Tibial artery (tissue), 4 donors: ENCODE measurements at regions not wholly inside any gene's neighbourhood (a gene's known extent, or its start where the extent isn't known, plus 50 kb on each side); places are given as distances from the start of the nearest gene placed in this dataset.

Experiments
- DNase-seq, 2 donors: peaks; one replicate each; pipeline ENCODE4 v3.0.0-alpha.2; 2019
- H3K27ac ChIP-seq, 2 donors: fragments of 200-600 bp; sonication (generic) in 1 of 2; 1 replicate in 1 of 2; 2 replicates in 1 of 2; pipeline ENCODE4 v1.5.1; 2018 to 2019; ENCODE audit warnings: mild to moderate bottlenecking in 1 of 2
- H3K27me3 ChIP-seq, 2 donors: fragments of 200-600 bp; sonication (generic) in 1 of 2; one replicate each; pipeline versions ENCODE4 v1.5.1 to v1.6.0; 2016 to 2019
- H3K36me3 ChIP-seq, 3 donors: fragments of 200-600 bp; sonication (generic) in 2 of 3; one replicate each; pipeline ENCODE4 v1.5.1; 2016 to 2019; ENCODE audit warnings: mild to moderate bottlenecking in 2 of 3
- H3K4me1 ChIP-seq, 4 donors: fragments of 200-600 bp; sonication (generic) in 2 of 4; 1 replicate in 3 of 4; 2 replicates in 1 of 4; pipeline ENCODE4 v1.5.1; 2016 to 2019
- H3K4me3 ChIP-seq, 2 donors: fragments of 200-600 bp; sonication (generic) in 1 of 2; 1 replicate in 1 of 2; 2 replicates in 1 of 2; pipeline ENCODE4 v1.5.1; 2018 to 2019; ENCODE audit warnings: mild to moderate bottlenecking in 2 of 2
- H3K9me3 ChIP-seq, 3 donors: fragments of 200-600 bp; sonication (generic) in 1 of 3; one replicate each; pipeline ENCODE4 v1.5.1; 2016 to 2019
- intact Hi-C: fragments of 100-400 bp; cut with DNase I; formaldehyde crosslinking; loops from one replicate; pipeline ENCODE4 v1.15.0; 2023; ENCODE audit warnings: low total_unique reads
- TF ChIP-seq, protein P1 (sequence below), 2 experiments: fragments of 200-600 bp in 1 of 2; fragments of 450-650 bp in 1 of 2; IDR thresholded peaks; one replicate each; pipeline ENCODE4 v1.5.1; 2017 to 2019; ENCODE audit warnings: antibody characterized with exemption in 2 of 2, mild to moderate bottlenecking in 1 of 2, moderate library complexity in 1 of 2

DNA sequence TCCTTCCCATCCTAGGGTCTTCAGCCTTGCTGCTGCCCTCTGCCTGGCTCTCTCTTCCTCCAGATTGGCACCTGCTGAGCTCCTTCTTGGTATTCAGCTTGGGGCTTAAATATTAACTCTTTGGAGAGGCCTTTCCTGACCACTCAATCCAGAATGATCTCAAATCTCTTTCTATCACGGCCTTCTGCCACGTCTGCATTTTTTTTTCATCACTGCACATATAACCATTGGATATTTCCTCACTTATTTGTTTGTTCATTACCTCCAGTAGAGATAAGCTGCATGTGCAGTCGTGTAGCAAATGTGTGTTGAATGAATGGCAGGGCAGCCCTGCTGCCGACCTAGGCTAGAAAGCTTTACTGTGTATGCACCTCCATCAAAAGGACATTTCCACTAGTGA, 51.6 kb upstream of the MPP7 start:
- Histone ChIP-seq H3K36me3 (no peaks in the 10 kb centered on the region), H3K27ac (no peak overlapping the region), H3K4me1 (no peaks in the 10 kb centered on the region), H3K4me3 (no peak overlapping the region), H3K9me3 (no peaks in the 10 kb centered on the region), H3K27me3 (no peaks in the 10 kb centered on the region)
- TF ChIP-seq, protein P1, sequence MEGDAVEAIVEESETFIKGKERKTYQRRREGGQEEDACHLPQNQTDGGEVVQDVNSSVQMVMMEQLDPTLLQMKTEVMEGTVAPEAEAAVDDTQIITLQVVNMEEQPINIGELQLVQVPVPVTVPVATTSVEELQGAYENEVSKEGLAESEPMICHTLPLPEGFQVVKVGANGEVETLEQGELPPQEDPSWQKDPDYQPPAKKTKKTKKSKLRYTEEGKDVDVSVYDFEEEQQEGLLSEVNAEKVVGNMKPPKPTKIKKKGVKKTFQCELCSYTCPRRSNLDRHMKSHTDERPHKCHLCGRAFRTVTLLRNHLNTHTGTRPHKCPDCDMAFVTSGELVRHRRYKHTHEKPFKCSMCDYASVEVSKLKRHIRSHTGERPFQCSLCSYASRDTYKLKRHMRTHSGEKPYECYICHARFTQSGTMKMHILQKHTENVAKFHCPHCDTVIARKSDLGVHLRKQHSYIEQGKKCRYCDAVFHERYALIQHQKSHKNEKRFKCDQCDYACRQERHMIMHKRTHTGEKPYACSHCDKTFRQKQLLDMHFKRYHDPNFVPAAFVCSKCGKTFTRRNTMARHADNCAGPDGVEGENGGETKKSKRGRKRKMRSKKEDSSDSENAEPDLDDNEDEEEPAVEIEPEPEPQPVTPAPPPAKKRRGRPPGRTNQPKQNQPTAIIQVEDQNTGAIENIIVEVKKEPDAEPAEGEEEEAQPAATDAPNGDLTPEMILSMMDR (IDR thresholded peaks at IDR 0.05) = no peak
- intact Hi-C loops = no loop called here
- no peak for DNase-seq

DNA sequence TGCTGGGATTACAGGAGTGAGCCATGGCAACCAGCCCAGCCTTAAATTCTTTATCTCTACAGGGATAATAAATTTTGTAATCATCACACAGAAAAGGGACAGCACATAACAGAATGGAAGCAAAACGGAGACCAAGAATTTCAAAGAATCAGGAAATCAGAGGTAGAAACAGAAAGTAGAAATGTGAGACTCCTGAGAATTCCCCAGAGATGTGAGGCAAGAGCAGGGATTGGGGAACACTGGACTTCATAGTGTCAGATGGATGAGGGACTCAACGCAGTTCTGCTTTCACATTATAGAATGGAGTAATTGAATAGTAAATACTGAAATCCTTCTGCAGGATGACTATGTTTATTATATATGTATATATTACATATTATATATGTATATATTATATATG, 52.5 kb upstream of the MPP7 start:
- intact Hi-C loops = no loop called here
- Histone ChIP-seq H3K27ac (no peak overlapping the region), H3K9me3 (no peaks in the 10 kb centered on the region), H3K4me1 (no peaks in the 10 kb centered on the region), H3K27me3 (no peaks in the 10 kb centered on the region), H3K4me3 (no peak overlapping the region), H3K36me3 (no peaks in the 10 kb centered on the region)
- TF ChIP-seq, protein P1 (IDR thresholded peaks at IDR 0.05) = no peak
- no peak for DNase-seq

DNA sequence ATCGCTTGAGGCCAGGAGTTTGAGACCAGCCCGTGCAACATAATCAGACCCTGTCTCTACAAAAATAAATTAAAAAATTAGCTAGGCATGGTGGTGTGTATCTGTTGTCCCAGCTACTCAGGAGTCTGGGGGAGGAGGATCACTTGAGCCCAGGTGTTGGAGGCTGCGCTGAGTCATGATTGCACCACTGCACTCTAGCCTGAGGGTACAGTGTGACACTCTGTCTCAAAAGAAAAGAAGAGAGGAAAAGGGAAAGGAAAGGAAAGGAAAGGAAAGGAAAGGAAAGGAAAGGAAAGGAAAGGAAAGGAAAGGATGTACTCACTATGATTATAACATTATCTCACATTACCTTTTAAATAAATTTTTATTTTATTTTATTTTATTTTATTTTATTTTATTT, 56.5 kb upstream of the MPP7 start:
- Histone ChIP-seq H3K4me1 (no peaks in the 10 kb centered on the region), H3K27ac (no peak overlapping the region), H3K4me3 (no peak overlapping the region), H3K36me3 (no peaks in the 10 kb centered on the region), H3K27me3 (no peaks in the 10 kb centered on the region), H3K9me3 (no peaks in the 10 kb centered on the region)
- TF ChIP-seq, protein P1 (IDR thresholded peaks at IDR 0.05) = no peak
- no peak for DNase-seq
- intact Hi-C loops = no loop called here

DNA sequence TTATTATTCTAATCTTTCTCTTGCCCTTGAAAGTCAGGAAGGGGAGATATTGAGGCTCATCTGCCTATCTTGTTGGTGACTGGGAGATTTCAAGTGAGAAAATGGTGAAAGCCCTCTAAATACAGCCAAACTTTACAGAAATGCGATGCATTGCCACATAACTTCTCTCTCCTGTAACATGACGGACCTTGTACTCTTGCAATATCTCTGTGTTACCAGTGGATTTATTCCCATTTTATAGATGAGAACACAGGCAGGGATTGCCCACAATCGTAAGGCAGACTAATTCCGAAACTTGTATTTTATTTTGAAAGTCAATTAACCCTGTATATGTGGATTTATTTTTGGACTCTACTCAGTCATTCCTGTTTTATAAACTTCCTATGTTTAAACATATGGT, 57.3 kb upstream of the MPP7 start:
- Histone ChIP-seq H3K27me3 (no peaks in the 10 kb centered on the region), H3K4me3 (no peak overlapping the region), H3K4me1 (no peaks in the 10 kb centered on the region), H3K27ac (no peak overlapping the region), H3K9me3 (no peaks in the 10 kb centered on the region), H3K36me3 (no peaks in the 10 kb centered on the region)
- intact Hi-C loops = no loop called here
- TF ChIP-seq, protein P1 (IDR thresholded peaks at IDR 0.05) = no peak
- DNase-seq = no peak

DNA sequence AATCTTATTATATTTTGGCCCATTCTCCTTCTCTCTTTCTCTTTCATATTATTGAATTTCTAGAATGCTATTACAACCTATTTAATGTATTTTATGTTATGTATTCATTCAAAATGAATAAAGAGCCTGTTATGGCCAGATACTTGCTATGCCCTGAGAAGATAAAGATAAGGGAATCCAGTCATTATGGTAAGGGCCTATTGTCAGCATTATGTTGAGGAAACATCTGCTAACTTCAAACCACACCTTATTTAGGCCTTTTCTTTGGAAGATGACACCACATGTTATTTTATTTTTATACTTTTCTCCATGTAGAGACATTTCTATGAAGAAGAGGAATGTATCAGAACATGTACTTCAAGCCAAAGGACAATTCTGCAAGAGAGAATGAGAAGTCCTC, 60.5 kb upstream of the MPP7 start:
- H3K9me3 ChIP-seq = no peaks in the 10 kb centered on the region
- H3K27me3 ChIP-seq = no peaks in the 10 kb centered on the region
- DNase-seq = no peak
- no peaks in the 10 kb centered on the region for H3K4me1 ChIP-seq
- no peaks in the 10 kb centered on the region for H3K36me3 ChIP-seq
- H3K27ac ChIP-seq = no peak overlapping the region
- TF ChIP-seq, protein P1 (IDR thresholded peaks at IDR 0.05) = no peak
- intact Hi-C loops = no loop called here
- H3K4me3 ChIP-seq = no peak overlapping the region

DNA sequence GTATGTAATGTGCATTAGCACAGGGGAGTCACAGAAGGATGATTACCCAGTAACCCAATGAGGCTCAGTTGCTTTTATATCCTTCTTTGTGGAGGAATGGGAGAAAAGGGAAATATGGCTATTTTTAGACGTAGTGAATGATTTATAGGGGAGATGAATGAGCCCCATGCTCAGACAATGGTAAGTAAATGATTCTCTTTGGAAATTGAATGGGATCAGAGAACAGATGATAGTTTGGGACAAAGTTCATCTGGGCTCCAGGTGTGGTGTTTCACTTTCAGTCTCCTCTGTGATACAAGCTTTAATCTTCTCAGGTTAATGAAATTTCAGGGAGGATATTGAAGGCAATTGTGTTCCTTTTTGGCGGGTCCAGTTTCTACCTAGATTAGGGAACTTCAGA, 63.0 kb upstream of the MPP7 start:
- TF ChIP-seq, protein P1 (IDR thresholded peaks at IDR 0.05) = no peak
- no peaks in the 10 kb centered on the region for H3K9me3 ChIP-seq
- intact Hi-C loops = loop anchor here (5.0 kb wide), 1 partner anchor 59 kb away; no protein-coding TSS in a partner anchor
- no peak overlapping the region for H3K4me3 ChIP-seq
- H3K4me1 ChIP-seq = no peaks in the 10 kb centered on the region
- H3K27ac ChIP-seq = no peak overlapping the region
- no peak for DNase-seq
- H3K27me3 ChIP-seq = no peaks in the 10 kb centered on the region
- no peaks in the 10 kb centered on the region for H3K36me3 ChIP-seq
